Gastrocnemius medialis (tissue), 4 donors: ENCODE measurements at regions not wholly inside any gene's neighbourhood (a gene's known extent, or its start where the extent isn't known, plus 50 kb on each side); places are given as distances from the start of the nearest gene placed in this dataset.
A peak's percentile ranks its signal among the peaks of the same experiment; 100 is the strongest.

ENCODE experiments used
- ATAC-seq, 2 donors: fragments of 150-250 bp; one replicate each; pipeline ENCODE4 v1.9.1; 2016
- DNase-seq, 2 donors: peaks; one replicate each; pipeline ENCODE4 v3.0.0-alpha.2; 2019
- H3K27ac ChIP-seq, 4 donors: fragments of 200-600 bp; sonication (generic); 1 replicate in 1 of 4; 2 replicates in 3 of 4; pipeline ENCODE4 v1.5.1; 2016 to 2018; ENCODE audit warnings: mild to moderate bottlenecking in 2 of 4, moderate library complexity in 1 of 4
- H3K27me3 ChIP-seq, 3 donors: fragments of 200-600 bp; sonication (generic) in 2 of 3; 1 replicate in 1 of 3; 2 replicates in 2 of 3; pipeline versions ENCODE4 v1.5.1 to v1.6.0; 2016 to 2019; ENCODE audit warnings: mild to moderate bottlenecking in 1 of 3, moderate library complexity in 1 of 3
- H3K36me3 ChIP-seq, 2 donors: fragments of 200-600 bp; sonication (generic) in 1 of 2; one replicate each; pipeline ENCODE4 v1.5.1; 2017 to 2018
- H3K4me1 ChIP-seq, 2 donors: fragments of 200-600 bp; sonication (generic) in 1 of 2; one replicate each; pipeline ENCODE4 v1.5.1; 2016 to 2017; ENCODE audit warnings: mild to moderate bottlenecking in 2 of 2
- H3K4me3 ChIP-seq, 4 donors: fragments of 200-600 bp; sonication (generic) in 3 of 4; 1 replicate in 1 of 4; 2 replicates in 3 of 4; pipeline ENCODE4 v1.5.1; 2016 to 2019; ENCODE audit warnings: mild to moderate bottlenecking in 2 of 4
- H3K9me3 ChIP-seq, 3 donors: fragments of 200-600 bp; sonication (generic) in 2 of 3; 1 replicate in 1 of 3; 2 replicates in 2 of 3; pipeline ENCODE4 v1.5.1; 2016 to 2019
- POLR2A ChIP-seq, 2 donors: fragments of 450-650 bp; IDR thresholded peaks; one replicate each; pipeline ENCODE4 v1.6.1; 2017; ENCODE audit warnings: antibody characterized with exemption in 2 of 2, mild to moderate bottlenecking in 2 of 2, moderate library complexity in 2 of 2
- in situ Hi-C, 4 donors: fragments of 200-750 bp; cut with MboI; loops; one replicate each; pipeline versions ENCODE4 v1.15.0 to v1.8.0; 2017; ENCODE audit warnings: low sequenced_read_pairs in 4 of 4
- intact Hi-C: fragments of 100-400 bp; cut with DNase I; formaldehyde crosslinking; loops from one replicate; pipeline ENCODE4 v1.15.1; 2023; ENCODE audit warnings: low total_unique reads
- TF ChIP-seq, protein P1 (sequence below), 5 experiments: fragments of 450-650 bp in 3 of 5; fragments of 200-600 bp in 2 of 5; sonication (generic) in 2 of 5; IDR thresholded peaks in 4 of 5; conservative IDR thresholded peaks in 1 of 5; 1 replicate in 4 of 5; 2 replicates in 1 of 5; pipeline ENCODE4 v1.5.1; 2016 to 2019; ENCODE audit warnings: antibody characterized with exemption in 5 of 5, mild to moderate bottlenecking in 3 of 5, moderate library complexity in 3 of 5

DNA sequence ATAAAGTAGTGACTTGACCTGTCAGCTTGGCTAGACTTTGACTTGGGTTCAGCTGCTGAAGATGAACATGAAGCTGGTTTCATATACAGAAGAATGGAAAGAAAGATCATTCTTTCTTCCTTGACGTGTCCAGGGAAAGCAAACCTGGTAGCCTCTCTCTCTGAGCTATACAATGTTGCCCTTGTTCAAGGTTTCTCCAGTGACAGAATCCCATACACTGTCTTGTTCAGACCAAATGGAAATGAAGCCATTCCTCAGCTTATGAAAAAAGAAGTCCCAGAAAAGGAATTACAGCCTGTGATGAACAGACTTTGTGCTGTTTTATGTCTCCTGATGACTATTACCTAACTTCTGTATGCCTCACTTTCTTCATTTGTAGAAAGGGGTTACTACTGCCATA, 349.8 kb upstream of the KLF4 start:
- H3K27me3 ChIP-seq, result no peaks in the 10 kb centered on the region
- ATAC-seq (no peak), DNase-seq (no peak)
- H3K9me3 ChIP-seq, result no peaks in the 10 kb centered on the region
- no peak overlapping the region for H3K27ac ChIP-seq
- H3K36me3 ChIP-seq, result no peaks in the 10 kb centered on the region
- intact Hi-C loops, result no loop called here
- TF ChIP-seq POLR2A (IDR thresholded peaks at IDR 0.05), result no peak
- TF ChIP-seq, protein P1, sequence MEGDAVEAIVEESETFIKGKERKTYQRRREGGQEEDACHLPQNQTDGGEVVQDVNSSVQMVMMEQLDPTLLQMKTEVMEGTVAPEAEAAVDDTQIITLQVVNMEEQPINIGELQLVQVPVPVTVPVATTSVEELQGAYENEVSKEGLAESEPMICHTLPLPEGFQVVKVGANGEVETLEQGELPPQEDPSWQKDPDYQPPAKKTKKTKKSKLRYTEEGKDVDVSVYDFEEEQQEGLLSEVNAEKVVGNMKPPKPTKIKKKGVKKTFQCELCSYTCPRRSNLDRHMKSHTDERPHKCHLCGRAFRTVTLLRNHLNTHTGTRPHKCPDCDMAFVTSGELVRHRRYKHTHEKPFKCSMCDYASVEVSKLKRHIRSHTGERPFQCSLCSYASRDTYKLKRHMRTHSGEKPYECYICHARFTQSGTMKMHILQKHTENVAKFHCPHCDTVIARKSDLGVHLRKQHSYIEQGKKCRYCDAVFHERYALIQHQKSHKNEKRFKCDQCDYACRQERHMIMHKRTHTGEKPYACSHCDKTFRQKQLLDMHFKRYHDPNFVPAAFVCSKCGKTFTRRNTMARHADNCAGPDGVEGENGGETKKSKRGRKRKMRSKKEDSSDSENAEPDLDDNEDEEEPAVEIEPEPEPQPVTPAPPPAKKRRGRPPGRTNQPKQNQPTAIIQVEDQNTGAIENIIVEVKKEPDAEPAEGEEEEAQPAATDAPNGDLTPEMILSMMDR (IDR thresholded peaks at IDR 0.05 in 4 of 5, conservative IDR thresholded peaks at IDR 0.05 in 1 of 5), result no peak
- no peak overlapping the region for H3K4me3 ChIP-seq
- in situ Hi-C loops, result no loop called here
- H3K4me1 ChIP-seq, result no peaks in the 10 kb centered on the region

DNA sequence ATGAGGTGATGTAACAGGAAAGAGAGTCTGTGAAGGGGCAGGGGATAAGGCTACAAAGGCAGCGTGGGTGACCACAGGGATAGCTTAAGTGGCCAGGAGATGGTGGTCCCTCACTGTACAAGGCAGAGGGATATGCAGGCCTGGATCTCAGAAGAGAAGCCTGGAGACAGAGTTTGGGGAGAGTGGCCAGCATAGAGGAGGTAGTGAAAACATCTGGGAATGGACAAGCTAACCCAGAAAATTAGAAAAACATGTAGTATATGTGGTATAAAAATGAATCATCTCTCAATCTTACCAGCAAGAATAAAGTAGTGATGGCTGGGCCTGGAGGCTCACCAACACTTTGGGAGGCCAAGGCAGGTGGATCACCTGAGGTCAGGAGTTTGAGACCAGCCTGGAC, 349.2 kb upstream of the KLF4 start:
- Histone ChIP-seq H3K9me3 (no peaks in the 10 kb centered on the region), H3K27ac (no peak overlapping the region), H3K36me3 (no peaks in the 10 kb centered on the region), H3K4me1 (no peaks in the 10 kb centered on the region), H3K4me3 (no peak overlapping the region), H3K27me3 (no peaks in the 10 kb centered on the region)
- no peak for TF ChIP-seq POLR2A (IDR thresholded peaks at IDR 0.05)
- TF ChIP-seq, protein P1 (IDR thresholded peaks at IDR 0.05 in 4 of 5, conservative IDR thresholded peaks at IDR 0.05 in 1 of 5), result no peak
- DNase-seq (no peak), ATAC-seq (no peak)
- in situ Hi-C loops, result no loop called here
- intact Hi-C loops, result no loop called here

DNA sequence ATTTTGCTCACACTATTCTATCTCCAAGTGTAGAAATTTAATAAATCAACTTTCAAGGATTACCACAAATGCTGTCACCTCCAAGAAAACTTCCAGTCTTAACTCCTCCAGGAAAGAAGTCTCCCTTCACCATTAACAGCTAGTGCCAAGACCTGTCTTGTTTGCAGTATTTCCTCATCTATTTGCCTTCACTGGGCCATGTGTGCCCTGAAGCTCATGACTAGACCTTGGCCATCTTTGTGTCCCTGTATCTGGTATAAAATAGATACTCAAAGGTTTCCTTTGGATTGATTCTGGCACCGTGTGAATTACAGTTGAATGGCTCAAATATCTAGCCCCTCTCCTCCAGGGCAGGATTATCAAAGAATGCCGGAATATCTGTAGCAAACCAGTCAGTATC, 346.7 kb upstream of the KLF4 start:
- DNase-seq, result no peak
- TF ChIP-seq, protein P1 (IDR thresholded peaks at IDR 0.05 in 4 of 5, conservative IDR thresholded peaks at IDR 0.05 in 1 of 5), result no peak
- no peak for TF ChIP-seq POLR2A (IDR thresholded peaks at IDR 0.05)
- ATAC-seq, result no peak
- no peak overlapping the region for H3K27ac ChIP-seq
- intact Hi-C loops, result no loop called here
- H3K4me1 ChIP-seq, result no peaks in the 10 kb centered on the region
- H3K27me3 ChIP-seq, result no peaks in the 10 kb centered on the region
- no peak overlapping the region for H3K4me3 ChIP-seq
- in situ Hi-C loops, result no loop called here
- H3K36me3 ChIP-seq, result no peaks in the 10 kb centered on the region
- H3K9me3 ChIP-seq, result no peaks in the 10 kb centered on the region

DNA sequence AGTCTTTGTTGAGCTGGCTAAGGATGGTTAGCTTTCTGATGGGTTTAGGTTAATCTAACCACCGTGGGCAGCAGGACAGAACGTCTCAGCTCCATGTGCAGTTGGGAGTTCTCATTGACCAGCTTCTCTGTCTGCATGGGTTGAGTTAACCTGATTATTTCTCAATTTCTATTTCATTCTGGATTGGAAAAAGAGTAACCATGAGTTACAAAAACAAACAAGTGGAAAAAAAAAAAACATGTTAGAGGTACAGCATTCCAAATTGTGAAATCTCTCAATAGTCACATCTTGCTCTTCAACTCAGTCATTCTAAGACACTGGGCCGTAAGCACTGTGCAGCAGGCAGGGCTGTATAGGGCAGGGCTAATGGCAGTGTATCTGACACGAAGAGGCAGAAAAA, 343.7 kb upstream of the KLF4 start:
- Histone ChIP-seq H3K4me3 (no peak overlapping the region), H3K36me3 (no peaks in the 10 kb centered on the region), H3K27me3 (no peaks in the 10 kb centered on the region), H3K9me3 (no peaks in the 10 kb centered on the region), H3K4me1 (no peaks in the 10 kb centered on the region), H3K27ac (no peak overlapping the region)
- intact Hi-C loops, result no loop called here
- ATAC-seq, result peak; percentile 51 to 62
- in situ Hi-C loops, result no loop called here
- no peak for DNase-seq
- TF ChIP-seq, protein P1 (IDR thresholded peaks at IDR 0.05 in 4 of 5, conservative IDR thresholded peaks at IDR 0.05 in 1 of 5), result no peak
- TF ChIP-seq POLR2A (IDR thresholded peaks at IDR 0.05), result no peak

DNA sequence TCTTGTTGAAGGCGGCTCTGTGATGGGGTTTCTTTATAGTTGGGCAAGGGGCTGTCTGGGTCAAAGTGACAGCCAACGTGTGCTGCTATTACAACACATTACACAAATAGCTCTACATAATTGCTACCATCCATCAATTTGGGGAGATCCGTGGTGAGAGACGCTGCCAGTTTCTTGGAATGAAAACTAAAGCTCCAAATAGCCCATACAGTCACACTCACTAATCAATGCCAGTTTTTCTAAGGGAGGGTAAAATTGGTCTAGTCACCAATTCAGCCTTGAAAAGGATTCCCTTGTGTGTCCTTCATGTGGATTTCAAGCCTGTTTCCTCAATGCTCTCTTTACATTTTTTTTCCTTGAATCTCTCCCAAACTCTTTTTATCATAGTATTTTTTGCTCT, 343.3 kb upstream of the KLF4 start:
- no peak overlapping the region for H3K4me3 ChIP-seq
- DNase-seq (no peak), ATAC-seq (no peak)
- H3K27ac ChIP-seq, result no peak overlapping the region
- in situ Hi-C loops, result no loop called here
- TF ChIP-seq POLR2A (IDR thresholded peaks at IDR 0.05), result no peak
- TF ChIP-seq, protein P1 (IDR thresholded peaks at IDR 0.05 in 4 of 5, conservative IDR thresholded peaks at IDR 0.05 in 1 of 5), result no peak
- H3K27me3 ChIP-seq, result no peaks in the 10 kb centered on the region
- intact Hi-C loops, result no loop called here
- no peaks in the 10 kb centered on the region for H3K4me1 ChIP-seq
- H3K9me3 ChIP-seq, result no peaks in the 10 kb centered on the region
- H3K36me3 ChIP-seq, result no peaks in the 10 kb centered on the region
